H1 (cell line): ENCODE measurements at regions not wholly inside any gene's neighbourhood (a gene's known extent, or its start where the extent isn't known, plus 50 kb on each side); places are given as distances from the start of the nearest gene placed in this dataset.

Experiments
- CREB1 ChIP-seq: IDR thresholded peaks from 2 replicates; pipeline ENCODE4 v1.6.1; 2012; ENCODE audit warnings: inconsistent platforms
- FOSL1 ChIP-seq: IDR thresholded peaks from 2 replicates; pipeline ENCODE4 v1.6.1; 2011; ENCODE audit warnings: mild to moderate bottlenecking, low read depth, low read length, moderate library complexity; ENCODE audit not compliant: insufficient read depth
- TEAD4 ChIP-seq: IDR thresholded peaks from 2 replicates; pipeline ENCODE4 v1.6.1; 2012; ENCODE audit warnings: low read depth, low read length, inconsistent platforms, mixed read lengths

- TF ChIP-seq CREB1 (no peak), FOSL1 (no peak), TEAD4 (no peak)
- TF ChIP-seq, all 59 proteins: peak for 0
These were observed 354.8 kb downstream of the RPS24 start (continued) for GRCh38 chr10:78388331-78389050.
